Kasumi-1 (cell line): ENCODE measurements at regions not wholly inside any gene's neighbourhood (a gene's known extent, or its start where the extent isn't known, plus 50 kb on each side); places are given as distances from the start of the nearest gene placed in this dataset.
"Not testable (repeated sequence)": the region's sequence is repeated elsewhere in the genome, so short reads cannot be mapped to it uniquely, and the experiment has no call there.

Experiments used
- DNase-seq, 2 experiments: peaks; one replicate each; lab custom pipeline; 2025; lab: John Stamatoyannopoulos, UW

- no peak for DNase-seq
Observed at GRCh38 chr5:154624341-154624740, 130.8 kb upstream of the LARP1 start.

DNA sequence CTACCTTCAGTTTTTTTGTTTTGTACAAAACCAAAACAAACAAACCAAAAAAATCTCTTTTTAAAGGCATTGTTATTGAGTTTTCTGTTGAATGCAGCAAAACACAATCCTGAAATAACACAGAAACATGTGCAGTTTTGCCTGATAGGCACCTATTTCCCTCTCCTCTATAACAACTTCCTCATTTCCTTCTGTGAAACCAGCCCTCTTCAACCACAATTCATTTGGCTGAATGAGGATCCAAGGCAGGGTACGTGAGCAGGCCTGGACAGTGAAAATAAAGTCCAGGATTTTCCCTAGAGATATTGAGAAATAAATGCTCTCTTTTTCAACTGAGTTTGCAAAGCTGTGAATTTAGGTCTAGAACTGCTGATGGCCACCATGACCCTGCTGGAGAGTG, 134.8 kb upstream of the LARP1 start:
- DNase-seq: peak; percentile 79 to 82

GRCh38 chr5:154618696-154619095, 136.5 kb upstream of the LARP1 start:
- DNase-seq: no peak

DNA sequence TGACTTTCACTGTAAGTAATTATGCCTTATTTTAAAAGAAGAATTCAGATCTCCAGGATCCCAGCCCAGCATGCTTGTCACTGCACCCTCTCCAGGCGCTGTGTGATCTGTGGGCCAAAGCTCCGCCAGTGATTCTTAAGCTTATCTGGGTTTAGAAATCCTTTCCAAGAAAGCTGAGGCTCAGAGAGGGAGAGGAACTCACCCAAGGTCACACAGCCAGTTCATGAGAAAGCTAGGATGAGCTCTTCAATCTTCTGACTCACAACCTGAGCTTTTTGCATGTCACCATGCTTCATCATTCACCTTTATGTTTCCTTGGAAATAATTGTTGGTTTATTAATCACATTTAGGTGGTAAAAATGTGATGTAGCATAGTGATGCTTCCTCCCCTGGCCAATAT, 136.6 kb upstream of the HAND1 start:
- DNase-seq: no peak

DNA sequence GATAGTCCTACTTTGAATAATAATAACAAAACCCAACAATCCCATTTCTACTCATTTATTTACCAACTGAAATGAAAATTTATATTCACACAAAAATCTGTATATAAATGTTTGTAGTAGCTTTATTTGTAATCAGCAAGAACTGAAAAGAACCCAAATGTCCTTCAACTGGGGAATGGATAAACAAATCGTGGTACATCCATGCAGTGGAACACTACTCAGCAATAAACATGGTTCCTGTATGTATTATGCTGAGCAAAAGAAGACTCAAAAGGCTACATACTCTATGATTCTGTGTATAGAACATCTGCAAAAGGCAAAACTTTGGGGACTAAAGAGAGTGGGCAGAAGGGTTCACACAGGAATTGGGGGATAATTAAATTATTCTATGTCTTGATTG, 136.1 kb upstream of the HAND1 start:
- DNase-seq: no peak

DNA sequence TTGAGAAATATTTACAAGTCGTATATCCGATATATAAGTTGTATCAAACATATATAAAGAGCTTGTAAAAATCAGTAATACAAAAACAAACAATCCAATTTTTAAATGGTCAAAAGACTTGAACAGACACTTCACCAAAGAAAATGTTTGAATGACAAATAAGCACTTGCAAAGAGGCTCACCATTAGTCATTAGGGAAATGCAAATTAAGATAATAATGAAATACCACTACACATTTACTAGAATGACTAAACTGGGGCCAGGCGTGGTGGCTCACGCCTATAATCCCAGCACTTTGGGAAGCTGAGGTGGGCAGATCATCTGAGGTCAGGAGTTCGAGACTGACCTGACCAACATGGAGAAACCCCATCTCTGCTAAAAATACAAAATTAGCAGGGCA, 134.6 kb upstream of the HAND1 start:
- no peak for DNase-seq

DNA sequence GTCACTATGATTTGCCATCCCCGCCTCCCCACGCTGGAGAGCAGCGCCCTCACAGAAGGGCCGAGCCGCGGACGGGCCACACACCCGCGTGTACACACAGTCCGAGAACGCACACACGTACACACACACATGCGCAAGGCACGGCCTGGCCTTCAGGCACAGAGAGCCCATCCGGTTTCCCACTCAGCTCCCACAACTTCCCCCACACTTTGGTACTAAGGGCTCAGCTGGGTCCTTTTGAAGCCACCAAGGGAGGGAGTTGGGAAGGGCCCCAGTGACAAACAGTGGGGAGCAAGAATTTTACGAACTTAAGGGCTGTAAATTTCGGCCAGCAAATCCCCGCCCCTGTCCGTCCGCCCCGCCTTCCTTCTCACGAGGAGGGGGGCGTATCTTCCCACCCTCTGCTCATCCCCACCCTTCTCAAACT, 133.3 kb upstream of the HAND1 start:
- no peak for DNase-seq

DNA sequence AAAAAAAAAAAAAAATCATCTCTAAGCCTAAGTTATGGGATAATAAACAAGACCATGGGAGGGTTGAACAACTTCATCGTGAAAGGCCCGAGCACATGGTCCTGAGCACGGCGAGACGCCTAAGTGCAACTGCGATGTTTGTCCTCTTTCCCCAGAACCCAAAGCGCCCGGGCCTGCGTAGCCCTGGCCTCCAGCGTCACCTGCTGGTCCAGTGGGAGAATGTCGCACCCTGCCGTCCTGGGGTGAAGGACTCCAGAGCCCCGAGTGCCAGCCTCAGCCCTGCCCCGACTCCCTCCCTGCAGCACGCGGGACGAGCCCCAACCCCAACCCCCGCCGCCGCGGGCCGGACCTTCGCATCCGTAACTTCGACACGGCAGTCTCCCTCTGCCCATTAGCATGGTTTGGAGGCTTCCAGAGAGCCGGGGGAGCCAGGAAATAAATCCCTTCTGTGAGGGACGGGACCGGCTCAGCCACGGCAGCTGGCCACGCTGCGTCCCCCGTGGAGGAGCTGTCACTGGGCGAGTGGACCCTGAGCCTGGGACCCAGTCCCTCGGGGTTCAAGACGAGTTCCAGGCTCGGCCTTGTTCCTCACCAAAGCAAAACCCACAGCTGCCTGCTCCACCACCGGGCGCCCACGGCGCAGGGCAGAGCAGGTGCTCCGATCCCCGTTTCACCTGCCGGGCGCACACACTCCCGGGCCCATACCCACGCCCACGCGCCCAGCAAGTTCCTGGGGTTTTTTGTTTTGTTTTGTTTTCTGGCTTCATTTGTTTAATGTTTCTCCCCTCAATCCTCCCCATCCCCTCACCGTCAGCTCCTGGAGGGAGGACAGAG, 132.5 kb upstream of the HAND1 start:
- DNase-seq: peak; percentile 80 to 85

DNA sequence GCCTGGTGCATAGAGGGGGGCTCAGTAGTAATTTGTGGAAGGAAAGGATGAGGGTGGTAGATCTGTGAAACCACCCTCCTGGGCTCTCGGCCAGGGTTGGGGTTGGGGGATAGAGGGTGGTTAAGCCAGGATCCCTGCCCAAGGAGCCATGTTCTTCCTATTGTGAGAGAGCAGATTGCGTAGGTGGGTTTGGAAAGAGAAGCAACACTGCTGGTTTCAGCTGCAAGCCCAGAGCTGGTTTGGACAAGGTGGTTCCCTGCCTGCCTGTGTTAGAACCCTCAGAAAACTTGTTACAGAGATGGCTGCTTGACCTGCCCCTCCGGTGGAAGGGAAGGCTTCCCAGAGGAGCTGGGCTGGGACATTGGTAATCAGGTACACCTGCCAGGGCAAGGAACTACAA, 131.2 kb upstream of the HAND1 start:
- no peak for DNase-seq

DNA sequence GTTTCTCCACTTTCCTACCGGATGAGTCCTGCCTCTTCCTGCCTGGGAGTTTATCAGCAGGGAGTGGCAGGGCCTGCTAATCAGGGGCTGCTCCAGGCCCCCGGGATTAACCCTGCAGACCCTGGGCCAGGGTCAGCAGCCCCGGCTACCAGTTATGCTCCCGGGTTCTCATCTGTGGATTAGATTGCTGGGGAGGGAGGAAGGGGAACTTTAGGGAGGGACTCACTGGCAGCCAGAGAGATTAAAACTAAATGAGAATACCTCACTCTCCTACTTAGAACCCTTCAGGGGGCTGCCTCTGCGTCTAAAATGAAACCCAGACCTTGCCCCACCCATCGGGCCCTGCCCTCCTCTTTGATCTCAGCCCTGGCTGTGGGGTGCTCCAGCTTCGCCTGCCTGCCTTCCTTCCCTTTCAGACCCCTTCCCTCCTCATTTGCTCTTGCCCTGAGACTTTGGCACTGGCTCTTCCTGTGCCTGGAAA, 130.5 kb upstream of the HAND1 start:
- DNase-seq: no peak

DNA sequence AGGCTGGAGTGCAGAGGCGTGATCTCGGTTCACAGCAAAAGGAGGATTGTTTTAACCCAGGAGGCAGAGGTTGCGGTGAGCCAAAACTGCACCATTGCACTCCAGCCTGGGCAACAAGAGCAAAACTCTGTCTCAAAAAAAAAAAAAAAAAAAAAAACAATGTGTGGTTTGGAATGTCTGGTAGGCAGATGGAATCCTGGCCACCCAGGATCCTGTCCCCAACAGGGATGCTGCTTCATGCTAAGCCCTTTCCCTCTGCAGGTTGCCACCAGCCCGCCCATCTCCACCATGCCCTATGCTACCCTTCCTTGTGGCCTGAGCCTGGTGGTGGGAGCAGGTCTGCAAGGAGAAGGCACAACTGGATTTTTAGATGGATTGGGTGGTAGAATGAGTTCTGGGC, 129.7 kb upstream of the HAND1 start:
- no peak for DNase-seq

- no peak for DNase-seq
Observed at GRCh38 chr5:154606246-154606645, 128.2 kb upstream of the HAND1 start.

DNA sequence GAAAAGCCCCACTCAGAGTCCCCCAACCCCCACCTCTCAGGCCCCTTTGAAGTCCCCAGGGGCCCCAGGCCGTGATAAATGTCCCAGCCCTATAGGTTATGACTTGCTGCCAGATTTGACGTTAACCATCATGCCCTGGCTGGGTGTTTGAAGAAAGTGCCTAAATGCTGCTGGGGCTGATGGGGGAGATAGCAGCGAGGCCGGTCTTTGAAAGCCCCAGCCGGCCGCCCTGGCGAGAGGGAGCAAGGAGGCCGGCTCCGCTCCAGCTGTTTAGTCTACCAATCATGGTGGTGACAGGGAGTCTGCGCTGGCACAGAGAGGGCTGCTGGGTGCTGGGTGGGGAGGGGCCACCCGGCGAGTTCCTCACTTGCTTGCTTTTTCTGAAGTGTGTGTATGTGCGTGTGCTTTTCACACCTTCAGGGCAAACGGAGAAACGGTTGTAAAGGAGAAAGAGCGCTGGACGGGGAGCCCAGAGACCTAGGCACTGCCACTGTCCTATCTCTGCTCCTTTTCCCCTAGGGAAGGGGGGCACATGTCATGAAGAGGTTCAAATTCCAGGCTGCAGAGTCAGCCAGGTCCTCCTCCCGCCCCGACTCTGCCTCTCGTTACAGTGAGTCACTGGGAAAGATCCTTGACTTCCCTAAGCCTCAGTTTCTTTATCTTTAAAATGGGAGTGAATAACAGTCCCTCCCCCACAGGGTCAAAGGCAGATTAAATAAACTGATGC, 126.1 kb upstream of the HAND1 start:
- no peak for DNase-seq

- DNase-seq: no peak
Observed at GRCh38 chr5:154603485-154603884, 125.5 kb upstream of the HAND1 start.

DNA sequence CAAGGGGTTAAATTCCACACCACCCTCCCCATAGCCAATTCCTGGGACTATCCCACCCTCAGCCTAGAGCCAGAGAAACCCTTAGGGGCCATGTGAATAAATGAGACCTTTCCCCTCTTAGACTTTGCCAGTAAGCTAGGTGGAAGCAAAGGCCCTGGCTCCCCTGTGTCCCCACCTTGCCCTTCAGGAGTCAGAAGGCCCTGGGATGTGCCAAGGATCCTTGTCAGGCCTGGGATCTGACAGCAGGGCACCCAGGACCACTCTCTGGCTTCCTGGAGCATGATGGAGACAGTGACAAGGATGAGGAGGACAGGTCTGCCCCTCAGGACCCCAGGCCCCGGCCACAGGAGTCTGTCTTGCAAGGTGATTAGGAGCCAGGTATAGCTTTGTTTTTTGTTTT, 125.0 kb upstream of the HAND1 start:
- no peak for DNase-seq

GRCh38 chr5:154601014-154601413, 123.0 kb upstream of the HAND1 start:
- DNase-seq: no peak

DNA sequence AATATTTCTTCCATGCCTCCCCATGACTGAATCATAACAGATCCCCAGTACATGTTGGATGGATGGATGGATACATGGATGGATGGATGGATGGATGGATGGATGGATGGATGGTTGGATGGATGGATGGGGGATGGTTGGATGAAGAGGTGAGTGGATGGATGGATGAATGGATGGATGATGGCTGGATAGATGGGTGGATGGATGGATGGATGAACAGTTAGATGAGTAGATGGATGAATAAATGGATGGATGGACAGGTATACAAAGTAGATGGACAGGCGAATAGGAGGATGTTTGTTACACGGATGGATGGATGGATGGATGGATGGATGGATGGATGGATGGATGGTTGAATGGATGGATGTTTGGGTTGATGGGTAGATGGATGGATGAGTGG, 120.0 kb upstream of the HAND1 start:
- DNase-seq: no peak

- DNase-seq: not testable (repeated sequence)
Observed at GRCh38 chr5:154596844-154597243, 118.8 kb upstream of the HAND1 start.

- DNase-seq: no peak
Observed at GRCh38 chr5:154595662-154596061, 117.6 kb upstream of the HAND1 start.

DNA sequence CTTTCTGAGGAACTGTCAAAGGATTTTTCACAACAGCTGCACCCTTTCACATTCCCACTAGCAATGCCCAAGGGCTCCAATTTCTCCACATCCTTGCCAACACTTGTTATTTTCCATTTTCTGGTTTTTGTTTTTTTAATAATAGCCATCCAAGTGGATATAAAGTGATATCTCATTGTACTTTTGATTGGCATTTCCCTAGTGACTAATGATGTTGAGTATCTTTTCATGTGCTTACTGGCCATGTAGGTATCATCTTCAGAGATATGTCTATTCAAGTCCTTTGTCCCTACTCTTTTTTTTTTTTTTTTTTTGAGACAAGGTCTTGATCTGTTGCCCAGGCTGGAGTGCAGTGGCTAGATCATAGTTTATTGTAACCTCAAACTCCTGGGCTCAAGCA, 115.8 kb upstream of the HAND1 start:
- no peak for DNase-seq

DNA sequence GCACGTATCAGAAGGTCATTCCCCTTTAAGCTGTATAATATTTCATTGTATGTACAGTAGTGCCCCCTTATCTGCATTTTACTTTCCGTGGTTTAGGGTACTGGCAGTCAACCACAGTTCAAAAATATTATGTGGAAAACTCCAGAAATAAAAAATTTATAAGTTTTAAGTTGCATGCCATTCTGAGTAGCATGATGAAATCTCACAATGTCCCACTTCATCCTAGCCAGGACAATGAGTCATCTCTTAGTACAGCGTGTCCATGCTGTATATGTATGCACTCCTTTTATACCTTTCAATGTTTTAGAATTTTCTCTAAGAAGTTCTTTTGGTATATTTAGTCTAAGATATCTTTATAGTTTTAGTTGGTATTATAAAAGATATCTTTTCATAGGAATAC, 115.0 kb upstream of the HAND1 start:
- DNase-seq: no peak

DNA sequence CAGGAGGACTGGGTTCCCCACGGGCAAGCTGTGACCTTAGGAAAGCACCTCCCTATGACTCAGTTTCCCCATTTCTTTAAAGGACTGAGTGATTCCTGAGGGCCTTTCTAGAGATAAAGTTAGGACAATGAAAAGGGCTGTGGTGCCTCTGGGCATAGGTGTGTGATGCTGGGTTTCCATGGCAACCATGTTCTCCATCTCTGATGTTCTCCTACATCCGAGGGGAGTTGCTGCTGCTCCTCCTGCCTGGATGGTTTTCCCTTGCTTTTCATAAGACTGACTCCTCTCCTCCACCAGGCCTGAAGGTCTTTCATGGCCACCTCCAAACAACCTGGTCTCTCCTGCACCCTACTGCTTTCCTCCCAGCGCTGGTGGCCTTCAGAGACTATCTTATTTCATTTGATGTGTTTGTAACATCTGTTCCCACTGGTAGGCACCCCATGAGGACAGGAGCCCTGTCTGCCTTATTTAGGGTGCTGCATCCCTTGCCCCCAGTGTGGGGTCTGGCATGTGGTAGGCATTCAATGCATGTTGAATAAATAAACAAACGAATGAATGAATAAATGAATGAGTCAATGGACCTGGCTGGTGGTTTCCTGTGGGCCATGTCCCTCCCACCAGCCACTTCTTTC, 112.2 kb upstream of the HAND1 start:
- DNase-seq: no peak

GRCh38 chr5:154589511-154589910, 111.5 kb upstream of the HAND1 start:
- no peak for DNase-seq
